Iris pigment epithelial cell (primary cell): ENCODE measurements at regions not wholly inside any gene's neighbourhood (a gene's known extent, or its start where the extent isn't known, plus 50 kb on each side); places are given as distances from the start of the nearest gene placed in this dataset.
"Not testable (repeated sequence)": the region's sequence is repeated elsewhere in the genome, so short reads cannot be mapped to it uniquely, and the experiment has no call there.

Experiments
- DNase-seq: peaks from one replicate; pipeline ENCODE4 v3.0.0-alpha.2; 2011; ENCODE audit warnings: low read depth

- DNase-seq, result no peak
Observed at GRCh38 chr3:135636596-135636995, 328.9 kb upstream of the PPP2R3A start.

- no peak for DNase-seq
Observed at GRCh38 chr3:135637013-135637412, 328.5 kb upstream of the PPP2R3A start.

- DNase-seq, result no peak
Observed at GRCh38 chr3:135641761-135642160, 323.8 kb upstream of the PPP2R3A start.

- no peak for DNase-seq
Observed at GRCh38 chr3:135645541-135645940, 320.0 kb upstream of the PPP2R3A start.

- DNase-seq, result no peak
Observed at GRCh38 chr3:135646873-135647272, 318.7 kb upstream of the PPP2R3A start.

GRCh38 chr3:135649361-135649760 lies 316.2 kb upstream of the PPP2R3A start:
- DNase-seq, result no peak

- DNase-seq, result no peak
Observed at GRCh38 chr3:135650309-135650708, 315.2 kb upstream of the PPP2R3A start.

GRCh38 chr3:135652388-135652787 lies 313.1 kb upstream of the PPP2R3A start:
- no peak for DNase-seq

- no peak for DNase-seq
Observed at GRCh38 chr3:135655328-135655727, 310.2 kb upstream of the PPP2R3A start.

- DNase-seq, result not testable (repeated sequence)
Observed at GRCh38 chr3:135658451-135658850, 307.1 kb upstream of the PPP2R3A start.

GRCh38 chr3:135667061-135667460 lies 298.5 kb upstream of the PPP2R3A start:
- no peak for DNase-seq

GRCh38 chr3:135674508-135674907 lies 291.0 kb upstream of the PPP2R3A start:
- DNase-seq, result no peak

GRCh38 chr3:135678386-135678785 lies 287.1 kb upstream of the PPP2R3A start:
- DNase-seq, result no peak

- no peak for DNase-seq
Observed at GRCh38 chr3:135688003-135688402, 277.5 kb upstream of the PPP2R3A start.

GRCh38 chr3:135690664-135691063 lies 274.9 kb upstream of the PPP2R3A start:
- DNase-seq, result no peak

GRCh38 chr3:135691240-135691639 lies 274.3 kb upstream of the PPP2R3A start:
- no peak for DNase-seq

GRCh38 chr3:135694142-135694541 lies 271.4 kb upstream of the PPP2R3A start:
- no peak for DNase-seq

GRCh38 chr3:135699741-135700140 lies 265.8 kb upstream of the PPP2R3A start:
- no peak for DNase-seq

GRCh38 chr3:135706758-135707375 lies 258.7 kb upstream of the PPP2R3A start:
- peak; percentile 9 for DNase-seq

GRCh38 chr3:135719449-135719848 lies 246.1 kb upstream of the PPP2R3A start:
- DNase-seq, result no peak

- no peak for DNase-seq
Observed at GRCh38 chr3:135728007-135728721, 237.4 kb upstream of the PPP2R3A start.

GRCh38 chr3:135731546-135731945 lies 234.0 kb upstream of the PPP2R3A start:
- DNase-seq, result no peak

GRCh38 chr3:135736740-135737139 lies 228.8 kb upstream of the PPP2R3A start:
- no peak for DNase-seq

GRCh38 chr3:135739779-135740178 lies 225.7 kb upstream of the PPP2R3A start:
- no peak for DNase-seq
